SK-N-SH treated with all-trans-retinoic acid at 6 μM for 48 hours (cell line): ENCODE measurements at regions not wholly inside any gene's neighbourhood (a gene's known extent, or its start where the extent isn't known, plus 50 kb on each side); places are given as distances from the start of the nearest gene placed in this dataset.

ENCODE experiments used
- ARNTL ChIP-seq: fragments of 450-650 bp; formaldehyde crosslinking; IDR thresholded peaks from 2 replicates; pipeline ENCODE4 v1.5.0; 2020; ENCODE audit warnings: low read depth, mild to moderate bottlenecking, moderate library complexity, borderline replicate concordance
- BACH2 ChIP-seq: fragments of 250-450 bp; sonication (Bioruptor Pico); IDR thresholded peaks from 2 replicates; pipeline ENCODE4 v1.9.0; 2021; ENCODE audit warnings: mild to moderate bottlenecking, borderline replicate concordance
- CSDC2 ChIP-seq: fragments of 250-450 bp; sonication (Bioruptor Pico); IDR thresholded peaks from 2 replicates; pipeline ENCODE4 v1.5.0; 2020; ENCODE audit warnings: mild to moderate bottlenecking, moderate library complexity
- CSRNP3 ChIP-seq: fragments of 250-450 bp; sonication (Bioruptor Pico); IDR thresholded peaks from 2 replicates; pipeline ENCODE4 v1.5.1; 2021; ENCODE audit warnings: mild to moderate bottlenecking, moderate library complexity
- ESRRG ChIP-seq: fragments of 250-450 bp; sonication (Bioruptor Pico); IDR thresholded peaks from 2 replicates; pipeline ENCODE4 v1.6.1; 2021; ENCODE audit warnings: mild to moderate bottlenecking
- ISL1 ChIP-seq: fragments of 250-450 bp; sonication (Bioruptor Pico); IDR thresholded peaks from 2 replicates; pipeline ENCODE4 v2.1.2; 2022; ENCODE audit warnings: mild to moderate bottlenecking, moderate library complexity
- OSR1 ChIP-seq: fragments of 250-450 bp; sonication (Bioruptor Pico); IDR thresholded peaks from 2 replicates; pipeline ENCODE4 v1.8.0; 2022; ENCODE audit warnings: moderate library complexity, mild to moderate bottlenecking, inconsistent platforms
- PATZ1 ChIP-seq: fragments of 250-450 bp; sonication (Bioruptor Pico); IDR thresholded peaks from 2 replicates; pipeline ENCODE4 v1.8.0; 2020; ENCODE audit warnings: mild to moderate bottlenecking, moderate library complexity, borderline replicate concordance
- RARB ChIP-seq: fragments of 250-450 bp; sonication (Bioruptor Pico); IDR thresholded peaks from 2 replicates; pipeline ENCODE4 v1.8.0; 2021; ENCODE audit warnings: mild to moderate bottlenecking, moderate library complexity
- TCF4 ChIP-seq: fragments of 250-450 bp; sonication (Bioruptor Pico); IDR thresholded peaks from 2 replicates; pipeline ENCODE4 v1.8.0; 2021; ENCODE audit warnings: mild to moderate bottlenecking, moderate library complexity, borderline replicate concordance
- TOX ChIP-seq: fragments of 250-450 bp; sonication (Bioruptor Pico); IDR thresholded peaks from 2 replicates; pipeline ENCODE4 v1.8.0; 2021; ENCODE audit warnings: mild to moderate bottlenecking, moderate library complexity, borderline replicate concordance
- TSHZ2 ChIP-seq: fragments of 250-450 bp; sonication (Bioruptor Pico); IDR thresholded peaks from 2 replicates; pipeline ENCODE4 v1.5.0; 2020; ENCODE audit warnings: mild to moderate bottlenecking, moderate library complexity
- ZFP3 ChIP-seq: fragments of 250-450 bp; sonication (Bioruptor Pico); IDR thresholded peaks from 2 replicates; pipeline ENCODE4 v1.5.0; 2020; ENCODE audit warnings: mild to moderate bottlenecking, moderate library complexity
- ZFP30 ChIP-seq: fragments of 450-650 bp; formaldehyde crosslinking; IDR thresholded peaks from 2 replicates; pipeline ENCODE4 v1.5.0; 2022; ENCODE audit warnings: mild to moderate bottlenecking, moderate library complexity

GRCh38 chr17:13437966-13438779 is 163.6 kb downstream of the HS3ST3A1 start:
- no peak for TF ChIP-seq TSHZ2
- no peak for TF ChIP-seq ARNTL
- TF ChIP-seq PATZ1 (CRISPR knock-in tag): no peak
- no peak for TF ChIP-seq ZFP30 (CRISPR knock-in tag)
- TF ChIP-seq ESRRG: no peak
- no peak for TF ChIP-seq TOX (CRISPR knock-in tag)
- no peak for TF ChIP-seq CSDC2 (CRISPR knock-in tag)
- no peak for TF ChIP-seq RARB (CRISPR knock-in tag)
- no peak for TF ChIP-seq CSRNP3 (CRISPR knock-in tag)
- no peak for TF ChIP-seq BACH2 (CRISPR knock-in tag)
- no peak for TF ChIP-seq ZFP3 (CRISPR knock-in tag)
- no peak for TF ChIP-seq OSR1 (CRISPR knock-in tag)
- no peak for TF ChIP-seq ISL1 (CRISPR knock-in tag)
- no peak for TF ChIP-seq TCF4 (CRISPR knock-in tag)
